Gastrocnemius medialis (tissue), 4 donors: ENCODE measurements at regions not wholly inside any gene's neighbourhood (a gene's known extent, or its start where the extent isn't known, plus 50 kb on each side); places are given as distances from the start of the nearest gene placed in this dataset.

Experiments
- POLR2A ChIP-seq, 2 donors: fragments of 450-650 bp; IDR thresholded peaks; one replicate each; pipeline ENCODE4 v1.6.1; 2017; ENCODE audit warnings: antibody characterized with exemption in 2 of 2, mild to moderate bottlenecking in 2 of 2, moderate library complexity in 2 of 2
- TF ChIP-seq, protein P1 (sequence below), 5 experiments: fragments of 450-650 bp in 3 of 5; fragments of 200-600 bp in 2 of 5; sonication (generic) in 2 of 5; IDR thresholded peaks in 4 of 5; conservative IDR thresholded peaks in 1 of 5; 1 replicate in 4 of 5; 2 replicates in 1 of 5; pipeline ENCODE4 v1.5.1; 2016 to 2019; ENCODE audit warnings: antibody characterized with exemption in 5 of 5, mild to moderate bottlenecking in 3 of 5, moderate library complexity in 3 of 5

DNA sequence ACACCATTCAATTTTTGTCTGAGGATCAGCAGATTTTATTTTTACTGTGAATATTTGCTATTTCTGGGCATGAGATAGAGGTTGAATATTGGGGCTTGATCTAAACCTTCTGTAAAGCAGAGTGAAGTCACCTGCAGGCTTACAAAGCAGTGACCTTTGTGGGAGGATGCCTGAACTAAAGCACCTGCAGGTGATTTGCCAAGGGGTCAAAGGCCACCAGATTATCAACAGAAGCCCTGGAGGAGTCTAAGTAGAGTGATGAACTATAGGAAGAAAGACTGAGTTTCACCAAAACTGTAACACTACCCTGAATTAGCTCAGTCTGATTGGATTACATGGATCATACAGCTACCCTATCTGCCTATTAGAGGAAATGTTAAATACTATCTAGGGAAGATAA is 144.3 kb upstream of the PRLR start:
- no peak for TF ChIP-seq POLR2A (IDR thresholded peaks at IDR 0.05)
- TF ChIP-seq, protein P1, sequence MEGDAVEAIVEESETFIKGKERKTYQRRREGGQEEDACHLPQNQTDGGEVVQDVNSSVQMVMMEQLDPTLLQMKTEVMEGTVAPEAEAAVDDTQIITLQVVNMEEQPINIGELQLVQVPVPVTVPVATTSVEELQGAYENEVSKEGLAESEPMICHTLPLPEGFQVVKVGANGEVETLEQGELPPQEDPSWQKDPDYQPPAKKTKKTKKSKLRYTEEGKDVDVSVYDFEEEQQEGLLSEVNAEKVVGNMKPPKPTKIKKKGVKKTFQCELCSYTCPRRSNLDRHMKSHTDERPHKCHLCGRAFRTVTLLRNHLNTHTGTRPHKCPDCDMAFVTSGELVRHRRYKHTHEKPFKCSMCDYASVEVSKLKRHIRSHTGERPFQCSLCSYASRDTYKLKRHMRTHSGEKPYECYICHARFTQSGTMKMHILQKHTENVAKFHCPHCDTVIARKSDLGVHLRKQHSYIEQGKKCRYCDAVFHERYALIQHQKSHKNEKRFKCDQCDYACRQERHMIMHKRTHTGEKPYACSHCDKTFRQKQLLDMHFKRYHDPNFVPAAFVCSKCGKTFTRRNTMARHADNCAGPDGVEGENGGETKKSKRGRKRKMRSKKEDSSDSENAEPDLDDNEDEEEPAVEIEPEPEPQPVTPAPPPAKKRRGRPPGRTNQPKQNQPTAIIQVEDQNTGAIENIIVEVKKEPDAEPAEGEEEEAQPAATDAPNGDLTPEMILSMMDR (IDR thresholded peaks at IDR 0.05 in 4 of 5, conservative IDR thresholded peaks at IDR 0.05 in 1 of 5): no peak
